ENCODE measurements at regions not wholly inside any gene's neighbourhood (a gene's known extent, or its start where the extent isn't known, plus 50 kb on each side); places are given as distances from the start of the nearest gene placed in this dataset.
"Not testable (repeated sequence)": the region's sequence is repeated elsewhere in the genome, so short reads cannot be mapped to it uniquely, and the experiment has no call there.

DNA sequence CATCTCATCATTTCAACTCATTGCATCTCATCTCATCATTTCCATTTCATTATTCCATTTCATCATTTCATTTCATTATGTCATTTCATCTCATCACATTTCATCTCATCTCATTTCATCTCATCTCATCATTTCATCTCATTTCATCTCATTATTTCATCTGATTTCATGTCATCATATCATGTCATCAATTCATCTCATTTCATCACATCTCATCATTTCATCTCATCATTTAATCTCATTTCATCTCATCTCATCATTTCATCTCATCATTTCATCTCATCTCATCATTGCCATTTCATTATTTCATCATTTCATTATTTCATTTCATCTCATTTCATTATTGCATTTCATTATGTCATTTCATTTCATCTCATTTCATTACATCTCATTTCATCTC, 410.5 kb downstream of the ZNF33B start:
- not testable (repeated sequence) for TF ChIP-seq EZH2 (IDR thresholded peaks at IDR 0.05; ENCODE audit: borderline replicate concordance, low read depth, low read length, severe bottlenecking)
- TF ChIP-seq, protein P1, sequence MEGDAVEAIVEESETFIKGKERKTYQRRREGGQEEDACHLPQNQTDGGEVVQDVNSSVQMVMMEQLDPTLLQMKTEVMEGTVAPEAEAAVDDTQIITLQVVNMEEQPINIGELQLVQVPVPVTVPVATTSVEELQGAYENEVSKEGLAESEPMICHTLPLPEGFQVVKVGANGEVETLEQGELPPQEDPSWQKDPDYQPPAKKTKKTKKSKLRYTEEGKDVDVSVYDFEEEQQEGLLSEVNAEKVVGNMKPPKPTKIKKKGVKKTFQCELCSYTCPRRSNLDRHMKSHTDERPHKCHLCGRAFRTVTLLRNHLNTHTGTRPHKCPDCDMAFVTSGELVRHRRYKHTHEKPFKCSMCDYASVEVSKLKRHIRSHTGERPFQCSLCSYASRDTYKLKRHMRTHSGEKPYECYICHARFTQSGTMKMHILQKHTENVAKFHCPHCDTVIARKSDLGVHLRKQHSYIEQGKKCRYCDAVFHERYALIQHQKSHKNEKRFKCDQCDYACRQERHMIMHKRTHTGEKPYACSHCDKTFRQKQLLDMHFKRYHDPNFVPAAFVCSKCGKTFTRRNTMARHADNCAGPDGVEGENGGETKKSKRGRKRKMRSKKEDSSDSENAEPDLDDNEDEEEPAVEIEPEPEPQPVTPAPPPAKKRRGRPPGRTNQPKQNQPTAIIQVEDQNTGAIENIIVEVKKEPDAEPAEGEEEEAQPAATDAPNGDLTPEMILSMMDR (IDR thresholded peaks at IDR 0.05; ENCODE audit: borderline replicate concordance, extremely low read depth, low read length, poor library complexity, severe bottlenecking): not testable (repeated sequence)

Data from DND-41 (cell line).